UCSD-AML1 (cell line): ENCODE measurements at regions not wholly inside any gene's neighbourhood (a gene's known extent, or its start where the extent isn't known, plus 50 kb on each side); places are given as distances from the start of the nearest gene placed in this dataset.
A peak's percentile ranks its signal among the peaks of the same experiment; 100 is the strongest.
"Not testable (repeated sequence)": the region's sequence is repeated elsewhere in the genome, so short reads cannot be mapped to it uniquely, and the experiment has no call there.

Experiments used
- DNase-seq: peaks from one replicate; lab custom pipeline; 2025; ENCODE audit not compliant: unreplicated experiment; lab: John Stamatoyannopoulos, UW

DNA sequence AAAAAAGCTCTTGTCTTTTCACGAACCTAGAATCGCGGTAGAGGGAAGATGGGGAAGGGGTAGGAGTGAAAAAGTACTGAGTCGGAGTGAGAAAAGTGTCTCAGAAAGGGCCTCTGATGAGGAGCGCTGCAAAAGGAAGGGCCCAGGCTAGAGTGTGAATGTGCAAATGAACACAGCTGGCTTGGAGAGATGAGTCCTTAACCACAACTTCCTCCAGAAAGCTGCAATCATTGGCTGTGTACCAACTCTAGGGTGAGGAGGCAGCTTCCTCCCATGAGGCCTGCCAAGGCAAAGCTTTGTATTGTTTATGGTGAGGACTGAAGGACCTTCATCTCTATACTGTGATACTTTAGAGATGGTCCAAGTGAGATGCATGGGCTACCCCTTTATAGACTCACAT, 566.9 kb upstream of the ANO5 start:
- peak; percentile 20 for DNase-seq

GRCh38 chr11:21628641-21629040, 564.2 kb upstream of the ANO5 start:
- DNase-seq: no peak

GRCh38 chr11:21630934-21631478, 561.9 kb upstream of the ANO5 start:
- no peak for DNase-seq

- DNase-seq: no peak
These were observed 560.9 kb upstream of the ANO5 start for GRCh38 chr11:21631991-21632390.

GRCh38 chr11:21634491-21634890, 558.4 kb upstream of the ANO5 start:
- no peak for DNase-seq

DNA sequence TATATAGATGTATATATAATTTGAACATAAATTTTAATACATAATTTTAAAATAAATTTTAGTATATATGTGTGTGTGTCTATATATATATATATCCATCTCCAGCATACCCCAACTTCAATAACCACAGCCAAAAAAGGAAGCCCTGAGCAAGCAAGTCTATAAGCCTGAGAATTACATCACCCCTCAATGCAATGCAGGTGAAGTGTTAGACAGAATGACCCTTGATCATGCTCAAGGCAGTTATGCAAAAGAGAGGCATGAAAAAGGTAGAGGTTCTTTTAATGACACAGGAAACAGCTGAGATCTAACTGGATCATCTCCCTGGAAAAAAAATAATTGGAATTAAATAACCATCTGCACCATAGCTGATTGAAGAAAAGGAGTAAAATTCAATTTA, 557.9 kb upstream of the ANO5 start:
- DNase-seq: no peak

- no peak for DNase-seq
These were observed 557.3 kb upstream of the ANO5 start for GRCh38 chr11:21635394-21636145.

DNA sequence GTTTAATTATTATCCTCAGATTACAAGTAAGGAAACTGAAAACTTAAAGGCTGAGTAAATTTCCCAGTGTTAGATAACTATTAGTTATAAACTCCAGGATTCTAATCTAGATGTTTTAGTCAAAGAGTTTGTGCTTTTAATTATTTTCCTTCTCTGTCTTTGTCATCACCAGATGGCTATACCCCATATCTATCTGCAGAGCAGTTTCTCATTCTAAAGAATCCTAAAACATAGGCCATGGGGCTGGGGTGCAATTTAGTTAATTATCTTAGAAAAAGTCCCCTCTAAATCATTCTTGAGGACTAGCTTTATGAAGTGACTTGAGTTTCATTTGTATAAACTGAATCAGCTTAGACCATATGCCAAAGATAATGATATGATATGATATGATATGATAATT, 556.3 kb upstream of the ANO5 start:
- no peak for DNase-seq

GRCh38 chr11:21640491-21640890, 552.4 kb upstream of the ANO5 start:
- no peak for DNase-seq

GRCh38 chr11:21641869-21642268, 551.0 kb upstream of the ANO5 start:
- no peak for DNase-seq

GRCh38 chr11:21646351-21646750, 546.5 kb upstream of the ANO5 start:
- no peak for DNase-seq

- DNase-seq: no peak
These were observed 541.9 kb upstream of the ANO5 start for GRCh38 chr11:21650961-21651360.

GRCh38 chr11:21653951-21654421, 538.9 kb upstream of the ANO5 start:
- DNase-seq: no peak

GRCh38 chr11:21656065-21656464, 536.8 kb upstream of the ANO5 start:
- DNase-seq: no peak

DNA sequence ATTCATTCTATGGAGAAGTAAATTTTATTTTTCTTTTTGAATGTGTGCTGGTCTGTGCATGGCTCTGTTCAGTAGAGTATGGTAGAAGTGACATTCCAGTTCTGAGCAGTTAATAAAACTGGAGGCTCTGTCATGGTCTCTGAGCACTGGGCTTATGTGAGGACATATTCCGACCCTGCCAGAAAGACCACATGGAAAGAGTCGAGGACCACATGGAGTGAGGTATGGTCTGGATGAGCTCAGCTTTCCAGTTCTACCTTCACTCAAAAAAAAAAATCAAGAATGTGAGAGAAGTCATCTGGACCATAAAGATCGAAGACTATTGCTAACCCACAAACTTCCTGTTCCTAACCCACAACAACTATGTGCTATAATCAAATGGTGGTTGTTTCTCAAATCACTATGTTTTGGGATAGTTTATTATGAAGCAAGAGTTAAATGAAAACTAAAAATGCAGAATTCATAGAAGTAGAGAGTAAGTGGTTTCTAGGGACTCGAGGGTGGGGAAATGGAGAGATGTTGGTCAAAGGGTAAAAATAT, 534.2 kb upstream of the ANO5 start:
- DNase-seq: no peak

DNA sequence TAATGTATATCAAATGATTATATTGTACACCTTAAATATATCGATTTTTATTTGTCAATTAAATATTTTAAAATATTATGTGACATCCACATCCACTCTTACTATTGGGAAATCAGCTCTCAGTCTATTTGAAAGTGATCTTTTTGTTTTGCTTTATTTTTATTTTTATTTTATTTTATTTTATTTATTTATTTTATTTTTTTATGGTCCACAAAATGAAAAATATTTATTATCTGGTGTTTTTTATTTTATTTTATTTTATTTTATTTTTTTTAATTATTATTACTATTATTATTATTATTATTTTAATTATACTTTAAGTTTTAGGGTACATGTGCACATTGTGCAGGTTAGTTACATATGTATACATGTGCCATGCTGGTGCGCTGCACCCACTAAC, 533.5 kb upstream of the ANO5 start:
- DNase-seq: not testable (repeated sequence)

GRCh38 chr11:21659961-21660360, 532.9 kb upstream of the ANO5 start:
- no peak for DNase-seq

- DNase-seq: no peak
These were observed 517.8 kb upstream of the ANO5 start for GRCh38 chr11:21675049-21675616.

- no peak for DNase-seq
These were observed 505.2 kb upstream of the ANO5 start for GRCh38 chr11:21687643-21688042.

DNA sequence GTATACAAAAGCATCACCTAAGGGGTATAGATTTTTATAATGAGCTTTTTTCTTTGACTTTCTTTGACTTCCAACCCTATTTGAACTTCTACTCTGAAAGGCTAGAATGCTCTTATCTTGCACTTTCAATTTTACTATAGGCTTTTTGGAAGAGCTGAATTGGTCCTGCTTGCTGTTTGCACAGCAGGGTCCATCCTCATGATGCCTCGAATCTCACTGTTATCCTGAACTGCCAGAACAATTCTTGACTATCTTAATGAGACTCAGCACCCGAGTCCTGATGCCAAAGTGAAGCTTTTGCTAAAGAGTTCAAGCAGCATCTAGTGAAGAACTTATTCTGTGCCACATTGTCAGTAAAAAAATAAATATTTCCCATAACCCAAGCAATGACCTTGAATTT, 488.3 kb upstream of the ANO5 start:
- DNase-seq: no peak

GRCh38 chr11:21707116-21707739, 485.7 kb upstream of the ANO5 start:
- no peak for DNase-seq

DNA sequence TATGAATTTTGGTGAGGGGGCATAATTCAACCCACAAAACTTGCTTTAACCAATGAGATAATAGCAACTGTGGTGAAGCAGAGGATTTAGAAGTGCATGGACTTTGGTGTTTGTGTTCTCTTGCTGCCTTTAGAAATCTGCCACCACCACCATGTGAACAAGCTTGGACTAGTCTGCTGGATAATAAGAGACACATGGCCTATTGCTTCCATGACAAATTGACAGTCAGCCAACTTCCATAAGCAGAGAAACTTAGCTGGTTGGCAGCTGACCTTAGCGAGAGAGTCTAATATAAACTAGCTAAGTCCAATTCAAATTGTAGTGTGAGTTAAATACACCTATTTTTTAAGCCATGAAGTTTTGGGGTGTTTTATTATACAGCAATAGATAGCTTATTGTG, 482.1 kb upstream of the ANO5 start:
- DNase-seq: no peak
